SU-DHL-6 (cell line): ENCODE measurements at regions not wholly inside any gene's neighbourhood (a gene's known extent, or its start where the extent isn't known, plus 50 kb on each side); places are given as distances from the start of the nearest gene placed in this dataset.

Source experiments
- EZH2phosphoT487 ChIP-seq: fragments of 200-600 bp; sonication (generic), shearing (Covaris generic); conservative IDR thresholded peaks from 2 replicates; pipeline ENCODE4 v1.6.1; 2018; ENCODE audit warnings: mild to moderate bottlenecking, antibody characterized with exemption, low read length, moderate library complexity, mixed read lengths
- TF ChIP-seq, protein P1 (sequence below): fragments of 200-600 bp; sonication (generic); IDR thresholded peaks from one replicate; pipeline ENCODE4 v1.5.1; 2017; ENCODE audit warnings: antibody characterized with exemption, mild to moderate bottlenecking, low read length, moderate library complexity; ENCODE audit not compliant: insufficient read depth, poor library complexity, severe bottlenecking

DNA sequence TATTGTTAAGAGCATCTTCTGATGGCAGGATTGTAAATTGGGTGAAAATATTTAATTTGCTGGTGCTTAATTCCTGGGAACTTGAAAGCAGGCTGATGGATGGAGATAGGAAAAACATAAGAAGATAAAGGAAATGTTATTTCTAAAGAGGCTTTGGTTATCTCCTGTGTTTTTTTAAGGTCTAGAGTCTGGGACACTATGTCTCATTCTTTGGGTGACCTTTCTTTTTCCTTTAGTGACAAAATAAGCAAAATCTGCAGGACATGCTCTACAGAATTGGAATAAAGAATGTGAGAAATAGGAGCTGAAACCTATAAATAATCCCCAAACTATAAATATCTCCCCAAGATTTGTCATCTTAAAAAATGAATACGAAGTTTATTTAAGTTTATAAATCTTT is 241.7 kb downstream of the DSC3 start:
- TF ChIP-seq, protein P1, sequence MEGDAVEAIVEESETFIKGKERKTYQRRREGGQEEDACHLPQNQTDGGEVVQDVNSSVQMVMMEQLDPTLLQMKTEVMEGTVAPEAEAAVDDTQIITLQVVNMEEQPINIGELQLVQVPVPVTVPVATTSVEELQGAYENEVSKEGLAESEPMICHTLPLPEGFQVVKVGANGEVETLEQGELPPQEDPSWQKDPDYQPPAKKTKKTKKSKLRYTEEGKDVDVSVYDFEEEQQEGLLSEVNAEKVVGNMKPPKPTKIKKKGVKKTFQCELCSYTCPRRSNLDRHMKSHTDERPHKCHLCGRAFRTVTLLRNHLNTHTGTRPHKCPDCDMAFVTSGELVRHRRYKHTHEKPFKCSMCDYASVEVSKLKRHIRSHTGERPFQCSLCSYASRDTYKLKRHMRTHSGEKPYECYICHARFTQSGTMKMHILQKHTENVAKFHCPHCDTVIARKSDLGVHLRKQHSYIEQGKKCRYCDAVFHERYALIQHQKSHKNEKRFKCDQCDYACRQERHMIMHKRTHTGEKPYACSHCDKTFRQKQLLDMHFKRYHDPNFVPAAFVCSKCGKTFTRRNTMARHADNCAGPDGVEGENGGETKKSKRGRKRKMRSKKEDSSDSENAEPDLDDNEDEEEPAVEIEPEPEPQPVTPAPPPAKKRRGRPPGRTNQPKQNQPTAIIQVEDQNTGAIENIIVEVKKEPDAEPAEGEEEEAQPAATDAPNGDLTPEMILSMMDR, result no peak
- TF ChIP-seq EZH2phosphoT487, result no peak
